Activated CD4-positive, CD25-positive, alpha-beta regulatory T cell treated with anti-CD3 and anti-CD28 coated beads, Interleukin-2, amount 50 U/mL, for 72 hours (primary cell): ENCODE measurements at regions not wholly inside any gene's neighbourhood (a gene's known extent, or its start where the extent isn't known, plus 50 kb on each side); places are given as distances from the start of the nearest gene placed in this dataset.
"Not testable (repeated sequence)": the region's sequence is repeated elsewhere in the genome, so short reads cannot be mapped to it uniquely, and the experiment has no call there.

ENCODE experiments used
- DNase-seq: peaks from one replicate; pipeline ENCODE4 v3.0.0; 2021

GRCh38 chr3:30452446-30452845 is 154.0 kb upstream of the TGFBR2 start:
- no peak for DNase-seq

GRCh38 chr3:30453360-30454039 is 152.9 kb upstream of the TGFBR2 start:
- no peak for DNase-seq

GRCh38 chr3:30454636-30455035 is 151.8 kb upstream of the TGFBR2 start:
- DNase-seq = no peak

GRCh38 chr3:30455112-30455511 is 151.3 kb upstream of the TGFBR2 start:
- DNase-seq = not testable (repeated sequence)

GRCh38 chr3:30455840-30456239 is 150.6 kb upstream of the TGFBR2 start:
- DNase-seq = no peak

- DNase-seq = no peak
Observed at GRCh38 chr3:30456264-30456663, 150.1 kb upstream of the TGFBR2 start.

- no peak for DNase-seq
Observed at GRCh38 chr3:30457081-30457480, 149.3 kb upstream of the TGFBR2 start.

- DNase-seq = no peak
Observed at GRCh38 chr3:30457726-30458125, 148.7 kb upstream of the TGFBR2 start.

GRCh38 chr3:30458376-30459171 is 147.8 kb upstream of the TGFBR2 start:
- DNase-seq = no peak

- DNase-seq = no peak
Observed at GRCh38 chr3:30461311-30461710, 145.1 kb upstream of the TGFBR2 start.

GRCh38 chr3:30462721-30463470 is 143.5 kb upstream of the TGFBR2 start:
- DNase-seq = no peak

GRCh38 chr3:30464381-30464780 is 142.0 kb upstream of the TGFBR2 start:
- no peak for DNase-seq

- no peak for DNase-seq
Observed at GRCh38 chr3:30465454-30465853, 140.9 kb upstream of the TGFBR2 start.

- no peak for DNase-seq
Observed at GRCh38 chr3:30467596-30468238, 138.7 kb upstream of the TGFBR2 start.

GRCh38 chr3:30469133-30469532 is 137.3 kb upstream of the TGFBR2 start:
- no peak for DNase-seq

GRCh38 chr3:30470496-30470895 is 135.9 kb upstream of the TGFBR2 start:
- no peak for DNase-seq

- no peak for DNase-seq
Observed at GRCh38 chr3:30471066-30471465, 135.3 kb upstream of the TGFBR2 start.

GRCh38 chr3:30471796-30472489 is 134.5 kb upstream of the TGFBR2 start:
- DNase-seq = no peak

- DNase-seq = no peak
Observed at GRCh38 chr3:30473374-30474051, 132.9 kb upstream of the TGFBR2 start.

- no peak for DNase-seq
Observed at GRCh38 chr3:30474371-30474770, 132.0 kb upstream of the TGFBR2 start.

- DNase-seq = no peak
Observed at GRCh38 chr3:30475038-30475808, 131.2 kb upstream of the TGFBR2 start.
